ENCODE measurements at regions not wholly inside any gene's neighbourhood (a gene's known extent, or its start where the extent isn't known, plus 50 kb on each side); places are given as distances from the start of the nearest gene placed in this dataset.
"Not testable (repeated sequence)": the region's sequence is repeated elsewhere in the genome, so short reads cannot be mapped to it uniquely, and the experiment has no call there.

- H3K4me3 Mint-ChIP-seq; H3K36me3 Mint-ChIP-seq (ENCODE audit: low read depth); DNase-seq; H3K27me3 Mint-ChIP-seq (ENCODE audit: low read depth, poor library complexity); H3K27ac Mint-ChIP-seq; H3K4me1 Mint-ChIP-seq: not testable (repeated sequence)
- peaks cover 33% of the 10 kb centered on the region for H3K9me3 Mint-ChIP-seq
Measured at GRCh38 chr7:159335181-159335926, 190.7 kb upstream of the VIPR2 start.

- H3K4me3 Mint-ChIP-seq; H3K4me1 Mint-ChIP-seq; H3K27me3 Mint-ChIP-seq (ENCODE audit: low read depth, poor library complexity); H3K36me3 Mint-ChIP-seq (ENCODE audit: low read depth); DNase-seq; H3K27ac Mint-ChIP-seq: not testable (repeated sequence)
- peaks cover 55% of the 10 kb centered on the region for H3K9me3 Mint-ChIP-seq
Measured at GRCh38 chr7:159332854-159333479, 188.3 kb upstream of the VIPR2 start.

- TF ChIP-seq CTCF (IDR thresholded peaks at IDR 0.05): no peak
- no peaks in the 10 kb centered on the region for H3K36me3 Mint-ChIP-seq (ENCODE audit: low read depth)
- no peaks in the 10 kb centered on the region for H3K4me1 Mint-ChIP-seq
- DNase-seq: no peak
- H3K27ac Mint-ChIP-seq: no peak overlapping the region
- no peak overlapping the region for H3K4me3 Mint-ChIP-seq
- peaks cover 70% of the 10 kb centered on the region for H3K9me3 Mint-ChIP-seq
- H3K27me3 Mint-ChIP-seq (ENCODE audit: low read depth, poor library complexity): peaks cover 3% of the 10 kb centered on the region
Measured at GRCh38 chr7:159331462-159331861, 186.8 kb upstream of the VIPR2 start.

GRCh38 chr7:159329818-159330378 lies 185.2 kb upstream of the VIPR2 start:
- Mint-ChIP-seq H3K36me3 (ENCODE audit: low read depth) (no peaks in the 10 kb centered on the region), H3K4me1 (no peaks in the 10 kb centered on the region), H3K27ac (no peak overlapping the region), H3K27me3 (ENCODE audit: low read depth, poor library complexity) (peaks cover 7% of the 10 kb centered on the region), H3K9me3 (peaks cover 77% of the 10 kb centered on the region), H3K4me3 (no peak overlapping the region)
- no peak for TF ChIP-seq CTCF (IDR thresholded peaks at IDR 0.05)
- no peak for DNase-seq

GRCh38 chr7:159328096-159328495 lies 183.4 kb upstream of the VIPR2 start:
- Mint-ChIP-seq H3K9me3 (peaks cover 71% of the 10 kb centered on the region), H3K27me3 (ENCODE audit: low read depth, poor library complexity) (peaks cover 7% of the 10 kb centered on the region), H3K27ac (no peak overlapping the region), H3K36me3 (ENCODE audit: low read depth) (no peaks in the 10 kb centered on the region), H3K4me1 (no peaks in the 10 kb centered on the region), H3K4me3 (no peak overlapping the region)
- TF ChIP-seq CTCF (IDR thresholded peaks at IDR 0.05): no peak
- DNase-seq: no peak

GRCh38 chr7:159323359-159323758 lies 178.7 kb upstream of the VIPR2 start:
- H3K36me3 Mint-ChIP-seq (ENCODE audit: low read depth): no peaks in the 10 kb centered on the region
- no peaks in the 10 kb centered on the region for H3K4me1 Mint-ChIP-seq
- no peak overlapping the region for H3K27ac Mint-ChIP-seq
- H3K4me3 Mint-ChIP-seq: no peak overlapping the region
- no peak for DNase-seq
- H3K9me3 Mint-ChIP-seq: peaks cover 80% of the 10 kb centered on the region
- no peak for TF ChIP-seq CTCF (IDR thresholded peaks at IDR 0.05)
- H3K27me3 Mint-ChIP-seq (ENCODE audit: low read depth, poor library complexity): peaks cover 4% of the 10 kb centered on the region
